Right lobe of liver (tissue), 4 donors: ENCODE measurements at regions not wholly inside any gene's neighbourhood (a gene's known extent, or its start where the extent isn't known, plus 50 kb on each side); places are given as distances from the start of the nearest gene placed in this dataset.

Experiments used
- CTCF ChIP-seq, 4 donors: fragments of 200-600 bp in 3 of 4; fragments of 450-650 bp in 1 of 4; IDR thresholded peaks; one replicate each; pipeline versions ENCODE4 v1.5.1 to v1.8.0; 2016 to 2022; ENCODE audit warnings: antibody characterized with exemption in 4 of 4, mild to moderate bottlenecking in 2 of 4
- POLR2A ChIP-seq: fragments of 450-650 bp; IDR thresholded peaks from one replicate; pipeline ENCODE4 v1.6.1; 2017; ENCODE audit warnings: antibody characterized with exemption, mild to moderate bottlenecking
- donor health status: DM: no; HTN: no; CAD: no.
- donor health status: DM: no; HTN: no; CAD: no.
- donor health status: DM: no; HTN: yes; CAD: no.

- no peak for TF ChIP-seq POLR2A
- no peak for TF ChIP-seq CTCF (IDR thresholded peaks at IDR 0.05)
Observed at GRCh38 chr2:172169611-172170010, 66.9 kb upstream of the DLX2 start.
